ENCODE measurements at regions not wholly inside any gene's neighbourhood (a gene's known extent, or its start where the extent isn't known, plus 50 kb on each side); places are given as distances from the start of the nearest gene placed in this dataset.

GRCh38 chr21:34008618-34009017 is 64.8 kb upstream of the MRPS6 start:
- no TSS peak for BruUV-seq (replicated peaks)
- Histone ChIP-seq H3K79me2 (ENCODE audit: control insufficient read depth, insufficient read depth, low read length) (no peaks in the 10 kb centered on the region), H3K4me3 (no peak overlapping the region), H3K27ac (ENCODE audit: control insufficient read depth, insufficient read depth) (no peak overlapping the region), H3K4me2 (ENCODE audit: control insufficient read depth, insufficient read depth) (no peak overlapping the region), H4K20me1 (ENCODE audit: control insufficient read depth, insufficient read depth) (no peaks in the 10 kb centered on the region), H3K9ac (ENCODE audit: control insufficient read depth, insufficient read depth, low read length) (no peak overlapping the region), H3K36me3 (ENCODE audit: control insufficient read depth in 2 of 2, insufficient read depth in 2 of 2, low read length in 1 of 2) (no peaks in the 10 kb centered on the region), H2AFZ (ENCODE audit: control insufficient read depth, low read depth, low read length) (no peak overlapping the region), H3K27me3 (replicated peaks in 1 of 2; ENCODE audit: control insufficient read depth in 2 of 2, insufficient read depth in 2 of 2, low read length in 1 of 2) (no peaks in the 10 kb centered on the region), H3K4me1 (ENCODE audit: control insufficient read depth, insufficient read depth, low read length) (no peaks in the 10 kb centered on the region), H3K9me3 (replicated peaks; ENCODE audit: control insufficient read depth, insufficient read depth, low read length) (peaks cover 16% of the 10 kb centered on the region)
- SMC1A ChIA-PET (ENCODE audit: uncharacterized antibody, unreplicated experiment): interaction anchor here (0.8 to 1.4 kb wide), 5 partner anchors 9 to 30 kb away, joined by 3 to 4 read pairs (median 3); no protein-coding TSS in a partner anchor
- POLR2A ChIA-PET: no interaction called here
- no peak for DNase-seq (ENCODE audit: low read depth, low spot score)
- RAD21 ChIA-PET (ENCODE audit: unreplicated experiment): interaction anchor here (0.8 kb wide), 1 partner anchor 59 kb away, joined by 3 read pairs; no protein-coding TSS in a partner anchor
- TF ChIP-seq NRF1 (conservative IDR thresholded peaks at IDR 0.05; ENCODE audit: low read depth, low read length): no peak
- no peak for TF ChIP-seq SKIL (IDR thresholded peaks at IDR 0.05; ENCODE audit: low read depth, poor library complexity, severe bottlenecking)
- TF ChIP-seq E4F1 (IDR thresholded peaks at IDR 0.05; ENCODE audit: borderline replicate concordance, partially characterized antibody): no peak
- no peak for TF ChIP-seq RUNX3 (IDR thresholded peaks at IDR 0.05; ENCODE audit: low read length)
- no peak for TF ChIP-seq ZNF622 (IDR thresholded peaks at IDR 0.05)
- no peak for TF ChIP-seq NFXL1 (IDR thresholded peaks at IDR 0.05; ENCODE audit: borderline replicate concordance)
- CTCF ChIA-PET: interaction anchor here (0.9 kb wide), 1 partner anchor 78 kb away, joined by 3 read pairs; no protein-coding TSS in a partner anchor
- intact Hi-C loops (cut with micrococcal nuclease; ENCODE audit: unreplicated experiment) (no loop called here), in situ Hi-C loops (cut with MboI) (loop anchor here (25.0 kb wide), 1 partner anchor 854 kb away; no protein-coding TSS in a partner anchor)
- 88% methylated on average over 5 of the region's 5 CpGs for WGBS (ENCODE audit: insufficient coverage, insufficient replicate concordance, low lambda C conversion rate, missing lambda C conversion rate)
- no peak for ATAC-seq
- no peak for FAIRE-seq

Measured in GM12878 (cell line).